Erythroblast (primary cell): ENCODE measurements at regions not wholly inside any gene's neighbourhood (a gene's known extent, or its start where the extent isn't known, plus 50 kb on each side); places are given as distances from the start of the nearest gene placed in this dataset.

Source experiments
- GATA1 ChIP-seq: IDR thresholded peaks from 2 replicates; pipeline ENCODE4 v1.6.1; 2011; ENCODE audit warnings: low read depth, mild to moderate bottlenecking, control low read depth, low read length, moderate library complexity
- POLR2A ChIP-seq: IDR thresholded peaks from 2 replicates; pipeline ENCODE4 v1.6.1; 2011; ENCODE audit warnings: mild to moderate bottlenecking, low read length

- TF ChIP-seq POLR2A (no peak), GATA1 (no peak)
Observed at GRCh38 chr7:98724591-98724990, 107.5 kb downstream of the NPTX2 start.
